CD8-positive, alpha-beta memory T cell (primary cell): ENCODE measurements at regions not wholly inside any gene's neighbourhood (a gene's known extent, or its start where the extent isn't known, plus 50 kb on each side); places are given as distances from the start of the nearest gene placed in this dataset.

Experiments used
- CTCF ChIA-PET: fragments of 350-600 bp; sonication (Branson Sonifier 250); formaldehyde crosslinking; loops from one replicate; lab custom pipeline; 2021; ENCODE audit warnings: antibody characterized with exemption; lab: Charles Lee
- POLR2A ChIA-PET: fragments of 350-600 bp; sonication (Branson Sonifier 250); formaldehyde crosslinking; loops from one replicate; lab custom pipeline; 2021; ENCODE audit warnings: antibody characterized with exemption; lab: Charles Lee
- DNase-seq, 5 donors: peaks; one replicate each; pipeline versions ENCODE4 v3.0.0 to v3.0.0-alpha.2; 2020 to 2022; ENCODE audit warnings: mixed read lengths in 1 of 5
- H3K27ac ChIP-seq: one replicate; pipeline ENCODE4 v1.7.0; 2013; ENCODE audit warnings: low read depth, mild to moderate bottlenecking, low read length, moderate library complexity
- H3K27me3 ChIP-seq: 2 replicates; pipeline ENCODE4 v1.7.0; 2013; ENCODE audit warnings: low read length, mild to moderate bottlenecking; ENCODE audit not compliant: insufficient read depth, poor library complexity, severe bottlenecking
- H3K36me3 ChIP-seq: 2 replicates; pipeline ENCODE4 v1.7.0; 2013; ENCODE audit warnings: mild to moderate bottlenecking, low read length, moderate library complexity; ENCODE audit not compliant: insufficient read depth
- H3K4me1 ChIP-seq: 2 replicates; pipeline ENCODE4 v1.7.0; 2013; ENCODE audit warnings: mild to moderate bottlenecking, low read length, moderate library complexity; ENCODE audit not compliant: insufficient read depth
- H3K4me3 ChIP-seq: 2 replicates; pipeline ENCODE4 v1.7.0; 2013; ENCODE audit warnings: mild to moderate bottlenecking, low read length
- H3K9me3 ChIP-seq: 2 replicates; pipeline ENCODE4 v1.7.0; 2013; ENCODE audit warnings: mild to moderate bottlenecking, low read length
- H3K27ac Mint-ChIP-seq, 8 donors: one replicate each; pipeline ENCODE4 v1.8.0; 2020 to 2021; ENCODE audit warnings: mixed read lengths in 8 of 8, mild to moderate bottlenecking in 6 of 8, inconsistent platforms in 3 of 8, moderate library complexity in 3 of 8
- H3K27me3 Mint-ChIP-seq, 2 donors: one replicate each; pipeline ENCODE4 v1.8.0; 2020 to 2021; ENCODE audit warnings: mixed read lengths in 2 of 2, mild to moderate bottlenecking in 1 of 2, moderate library complexity in 1 of 2
- H3K36me3 Mint-ChIP-seq, 3 donors: one replicate each; pipeline ENCODE4 v1.8.0; 2020 to 2021; ENCODE audit warnings: mixed read lengths in 3 of 3, inconsistent platforms in 1 of 3, mild to moderate bottlenecking in 1 of 3
- H3K4me1 Mint-ChIP-seq, 3 donors: one replicate each; pipeline ENCODE4 v1.8.0; 2020 to 2021; ENCODE audit warnings: mixed read lengths in 3 of 3, inconsistent platforms in 1 of 3, mild to moderate bottlenecking in 1 of 3
- H3K4me3 Mint-ChIP-seq, 7 donors: one replicate each; pipeline ENCODE4 v1.8.0; 2020 to 2021; ENCODE audit warnings: mixed read lengths in 7 of 7, mild to moderate bottlenecking in 6 of 7, moderate library complexity in 4 of 7, inconsistent platforms in 2 of 7
- H3K9me3 Mint-ChIP-seq, 5 donors: one replicate each; pipeline ENCODE4 v1.8.0; 2020 to 2022; ENCODE audit warnings: mixed read lengths in 5 of 5, mild to moderate bottlenecking in 3 of 5, moderate library complexity in 2 of 5, inconsistent platforms in 1 of 5

- Histone ChIP-seq H3K4me1 (no peaks in the 10 kb centered on the region), H3K27ac (no peak overlapping the region), H3K36me3 (no peaks in the 10 kb centered on the region), H3K4me3 (no peak overlapping the region), H3K27me3 (no peaks in the 10 kb centered on the region), H3K9me3 (no peaks in the 10 kb centered on the region)
- DNase-seq = no peak
- Mint-ChIP-seq H3K27ac (no peak overlapping the region), H3K4me3 (no peak overlapping the region), H3K27me3 (peaks cover 0 to 1% of the 10 kb centered on the region in 2 donors), H3K4me1 (no peaks in the 10 kb centered on the region), H3K36me3 (no peaks in the 10 kb centered on the region), H3K9me3 (peaks cover 2 to 21% (median 4%) of the 10 kb centered on the region in 5 donors)
- CTCF ChIA-PET = no interaction called here
- POLR2A ChIA-PET = no interaction called here
Observed at GRCh38 chr13:89322466-89322865, 1651.3 kb downstream of the SLITRK5 start.

- H3K4me3 Mint-ChIP-seq = no peak overlapping the region
- no peak overlapping the region for H3K27ac Mint-ChIP-seq
- Histone ChIP-seq H3K4me1 (no peaks in the 10 kb centered on the region), H3K4me3 (no peak overlapping the region), H3K36me3 (no peaks in the 10 kb centered on the region), H3K9me3 (no peaks in the 10 kb centered on the region), H3K27me3 (no peaks in the 10 kb centered on the region), H3K27ac (no peak overlapping the region)
- ChIA-PET POLR2A (no interaction called here), CTCF (no interaction called here)
- H3K4me1 Mint-ChIP-seq = no peaks in the 10 kb centered on the region
- peaks cover 2 to 27% (median 4%) of the 10 kb centered on the region in 5 donors for H3K9me3 Mint-ChIP-seq
- H3K36me3 Mint-ChIP-seq = no peaks in the 10 kb centered on the region
- DNase-seq = no peak
- H3K27me3 Mint-ChIP-seq = peaks cover 0 to 1% of the 10 kb centered on the region in 2 donors
Observed at GRCh38 chr13:89324582-89324981, 1653.4 kb downstream of the SLITRK5 start.

- no peak overlapping the region for H3K27ac Mint-ChIP-seq
- no peaks in the 10 kb centered on the region for H3K4me1 ChIP-seq
- H3K27me3 ChIP-seq = no peaks in the 10 kb centered on the region
- no peaks in the 10 kb centered on the region for H3K4me1 Mint-ChIP-seq
- no peaks in the 10 kb centered on the region for H3K36me3 ChIP-seq
- no peak overlapping the region for H3K4me3 ChIP-seq
- H3K27me3 Mint-ChIP-seq = no peaks in the 10 kb centered on the region
- DNase-seq = no peak
- H3K4me3 Mint-ChIP-seq = no peak overlapping the region
- POLR2A ChIA-PET = no interaction called here
- no peak overlapping the region for H3K27ac ChIP-seq
- H3K9me3 Mint-ChIP-seq = peaks cover 0 to 12% (median 2%) of the 10 kb centered on the region in 5 donors
- H3K9me3 ChIP-seq = no peaks in the 10 kb centered on the region
- H3K36me3 Mint-ChIP-seq = no peaks in the 10 kb centered on the region
- CTCF ChIA-PET = no interaction called here
Observed at GRCh38 chr13:89343165-89343564, 1672.0 kb downstream of the SLITRK5 start.

- POLR2A ChIA-PET = no interaction called here
- CTCF ChIA-PET = no interaction called here
- no peaks in the 10 kb centered on the region for H3K36me3 ChIP-seq
- H3K4me3 Mint-ChIP-seq = no peak overlapping the region
- no peaks in the 10 kb centered on the region for H3K4me1 ChIP-seq
- no peaks in the 10 kb centered on the region for H3K27me3 Mint-ChIP-seq
- H3K36me3 Mint-ChIP-seq = no peaks in the 10 kb centered on the region
- peak overlapping the region in 1 of 8 donors; percentile 41 for H3K27ac Mint-ChIP-seq
- H3K9me3 ChIP-seq = no peaks in the 10 kb centered on the region
- no peaks in the 10 kb centered on the region for H3K4me1 Mint-ChIP-seq
- DNase-seq = no peak
- no peak overlapping the region for H3K4me3 ChIP-seq
- H3K27me3 ChIP-seq = no peaks in the 10 kb centered on the region
- H3K9me3 Mint-ChIP-seq = peaks cover 0 to 22% (median 3%) of the 10 kb centered on the region in 5 donors
- no peak overlapping the region for H3K27ac ChIP-seq
Observed at GRCh38 chr13:89352384-89352783, 1681.2 kb downstream of the SLITRK5 start.

- peaks cover 0 to 1% of the 10 kb centered on the region in 2 donors for H3K27me3 Mint-ChIP-seq
- peaks cover 1 to 21% (median 4%) of the 10 kb centered on the region in 5 donors for H3K9me3 Mint-ChIP-seq
Observed at GRCh38 chr13:89361909-89362308, 1690.7 kb downstream of the SLITRK5 start.

GRCh38 chr13:89363144-89363543 is 1692.0 kb downstream of the SLITRK5 start:
- no peaks in the 10 kb centered on the region for H3K27me3 ChIP-seq
- H3K36me3 Mint-ChIP-seq = no peaks in the 10 kb centered on the region
- no peaks in the 10 kb centered on the region for H3K9me3 ChIP-seq
- CTCF ChIA-PET = interaction anchor here (0.7 kb wide), 1 partner anchor 855 kb away, joined by 3 read pairs; no protein-coding TSS in a partner anchor
- POLR2A ChIA-PET = no interaction called here
- no peak overlapping the region for H3K4me3 Mint-ChIP-seq
- no peak overlapping the region for H3K27ac Mint-ChIP-seq
- H3K36me3 ChIP-seq = no peaks in the 10 kb centered on the region
- H3K27ac ChIP-seq = no peak overlapping the region
- H3K27me3 Mint-ChIP-seq = peaks cover 0 to 1% of the 10 kb centered on the region in 2 donors
- no peaks in the 10 kb centered on the region for H3K4me1 Mint-ChIP-seq
- no peaks in the 10 kb centered on the region for H3K4me1 ChIP-seq
- H3K4me3 ChIP-seq = no peak overlapping the region
- peaks cover 2 to 16% (median 4%) of the 10 kb centered on the region in 5 donors for H3K9me3 Mint-ChIP-seq
- DNase-seq = no peak

More at GRCh38 chr13:89361909-89362308, 1690.7 kb downstream of the SLITRK5 start:
- Histone ChIP-seq H3K36me3 (no peaks in the 10 kb centered on the region), H3K27me3 (no peaks in the 10 kb centered on the region), H3K4me3 (no peak overlapping the region), H3K4me1 (no peaks in the 10 kb centered on the region), H3K27ac (no peak overlapping the region), H3K9me3 (no peaks in the 10 kb centered on the region)
- DNase-seq = no peak
- ChIA-PET POLR2A (no interaction called here), CTCF (no interaction called here)
- H3K4me1 Mint-ChIP-seq = no peaks in the 10 kb centered on the region
- no peak overlapping the region for H3K27ac Mint-ChIP-seq
- H3K4me3 Mint-ChIP-seq = no peak overlapping the region
- H3K36me3 Mint-ChIP-seq = no peaks in the 10 kb centered on the region

GRCh38 chr13:89372193-89372592 is 1701.0 kb downstream of the SLITRK5 start:
- Histone ChIP-seq H3K27ac (no peak overlapping the region), H3K36me3 (no peaks in the 10 kb centered on the region), H3K27me3 (no peaks in the 10 kb centered on the region), H3K4me1 (no peaks in the 10 kb centered on the region), H3K4me3 (no peak overlapping the region), H3K9me3 (no peaks in the 10 kb centered on the region)
- no peaks in the 10 kb centered on the region for H3K4me1 Mint-ChIP-seq
- no peaks in the 10 kb centered on the region for H3K27me3 Mint-ChIP-seq
- DNase-seq = no peak
- no peaks in the 10 kb centered on the region for H3K36me3 Mint-ChIP-seq
- no peak overlapping the region for H3K27ac Mint-ChIP-seq
- H3K9me3 Mint-ChIP-seq = peaks cover 0 to 34% (median 2%) of the 10 kb centered on the region in 5 donors
- ChIA-PET CTCF (no interaction called here), POLR2A (no interaction called here)
- H3K4me3 Mint-ChIP-seq = no peak overlapping the region

GRCh38 chr13:89375839-89376238 is 1704.7 kb downstream of the SLITRK5 start:
- no peak for DNase-seq
- no peaks in the 10 kb centered on the region for H3K36me3 ChIP-seq
- no peaks in the 10 kb centered on the region for H3K27me3 Mint-ChIP-seq
- H3K4me3 Mint-ChIP-seq = no peak overlapping the region
- no peaks in the 10 kb centered on the region for H3K4me1 Mint-ChIP-seq
- ChIA-PET CTCF (no interaction called here), POLR2A (no interaction called here)
- H3K9me3 Mint-ChIP-seq = peaks cover 0 to 43% (median 16%) of the 10 kb centered on the region in 5 donors
- H3K36me3 Mint-ChIP-seq = no peaks in the 10 kb centered on the region
- no peaks in the 10 kb centered on the region for H3K4me1 ChIP-seq
- no peaks in the 10 kb centered on the region for H3K27me3 ChIP-seq
- no peak overlapping the region for H3K27ac ChIP-seq
- H3K4me3 ChIP-seq = no peak overlapping the region
- H3K9me3 ChIP-seq = no peaks in the 10 kb centered on the region
- no peak overlapping the region for H3K27ac Mint-ChIP-seq
